Activated naive CD8-positive, alpha-beta T cell treated with anti-CD3 and anti-CD28 coated beads, Interleukin-2, amount 50 U/mL, for 24 hours (primary cell): ENCODE measurements at regions not wholly inside any gene's neighbourhood (a gene's known extent, or its start where the extent isn't known, plus 50 kb on each side); places are given as distances from the start of the nearest gene placed in this dataset.

Source experiments
- ATAC-seq: fragments of 150-1000 bp; cut with Tn5 transposase; one replicate; pipeline ENCODE4 v1.10.0; 2021
- DNase-seq: peaks from one replicate; pipeline ENCODE4 v3.0.0; 2021
- H3K27ac Mint-ChIP-seq: one replicate; pipeline ENCODE4 v1.8.0; 2021; ENCODE audit warnings: mild to moderate bottlenecking, mixed read lengths
- H3K27me3 Mint-ChIP-seq: one replicate; pipeline ENCODE4 v1.8.0; 2021; ENCODE audit warnings: mixed read lengths
- H3K36me3 Mint-ChIP-seq: one replicate; pipeline ENCODE4 v1.8.0; 2021; ENCODE audit warnings: low read depth, mixed read lengths
- H3K4me1 Mint-ChIP-seq: one replicate; pipeline ENCODE4 v1.8.0; 2021; ENCODE audit warnings: mixed read lengths
- H3K4me3 Mint-ChIP-seq: one replicate; pipeline ENCODE4 v1.8.0; 2021; ENCODE audit warnings: mild to moderate bottlenecking, moderate library complexity, mixed read lengths
- H3K9me3 Mint-ChIP-seq: one replicate; pipeline ENCODE4 v1.8.0; 2021; ENCODE audit warnings: mixed read lengths

GRCh38 chr3:24033818-24034217, 88.7 kb downstream of the NR1D2 start:
- Mint-ChIP-seq H3K9me3 (peaks cover 7% of the 10 kb centered on the region), H3K36me3 (no peaks in the 10 kb centered on the region), H3K4me1 (no peaks in the 10 kb centered on the region), H3K4me3 (no peak overlapping the region), H3K27ac (no peak overlapping the region), H3K27me3 (no peaks in the 10 kb centered on the region)
- DNase-seq: no peak
- no peak for ATAC-seq

DNA sequence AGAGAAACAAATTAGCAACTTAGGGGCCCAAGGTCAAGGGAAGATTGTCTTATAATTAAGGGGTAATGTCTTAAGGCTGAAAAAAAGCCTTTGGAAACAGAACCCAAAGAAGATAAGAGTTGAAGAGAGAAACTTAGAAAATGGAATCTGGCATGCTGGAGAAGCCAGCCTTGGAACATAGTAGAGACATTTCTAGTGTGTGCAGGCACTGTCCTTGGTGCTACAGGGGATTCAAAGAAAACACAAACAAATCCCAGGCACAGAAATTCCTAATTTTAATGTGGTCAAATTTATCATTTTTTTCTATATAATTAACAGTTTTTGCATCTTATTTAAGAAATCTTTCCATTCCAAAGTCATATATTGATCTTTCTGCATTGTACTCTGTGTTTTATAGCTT, 89.4 kb downstream of the NR1D2 start:
- no peak overlapping the region for H3K27ac Mint-ChIP-seq
- no peaks in the 10 kb centered on the region for H3K4me1 Mint-ChIP-seq
- peaks cover 7% of the 10 kb centered on the region for H3K9me3 Mint-ChIP-seq
- no peak for ATAC-seq
- H3K27me3 Mint-ChIP-seq: no peaks in the 10 kb centered on the region
- H3K36me3 Mint-ChIP-seq: no peaks in the 10 kb centered on the region
- no peak overlapping the region for H3K4me3 Mint-ChIP-seq
- DNase-seq: no peak

DNA sequence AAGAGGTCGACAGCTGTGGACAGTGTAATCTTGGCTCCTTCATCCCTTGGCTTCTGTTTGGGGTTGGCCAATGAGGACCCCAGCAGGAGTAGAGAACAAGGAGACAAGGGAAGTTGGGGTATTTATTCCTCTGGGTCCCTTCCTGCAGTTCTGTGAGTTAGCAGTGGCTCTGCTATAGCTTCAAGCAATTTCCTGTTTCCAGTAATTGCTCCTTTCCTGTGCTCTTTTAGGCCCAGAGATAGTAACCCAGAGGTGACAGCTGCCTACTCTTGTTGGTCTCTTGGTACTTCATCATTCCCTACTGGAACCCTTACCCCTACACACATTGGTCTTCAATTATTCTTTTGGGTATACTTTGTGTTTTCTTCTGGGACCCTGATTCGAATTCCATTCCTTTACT, 92.9 kb downstream of the NR1D2 start:
- Mint-ChIP-seq H3K4me1 (no peaks in the 10 kb centered on the region), H3K27me3 (no peaks in the 10 kb centered on the region), H3K27ac (no peak overlapping the region), H3K36me3 (no peaks in the 10 kb centered on the region), H3K4me3 (no peak overlapping the region), H3K9me3 (peaks cover 7% of the 10 kb centered on the region)
- no peak for ATAC-seq
- DNase-seq: no peak

DNA sequence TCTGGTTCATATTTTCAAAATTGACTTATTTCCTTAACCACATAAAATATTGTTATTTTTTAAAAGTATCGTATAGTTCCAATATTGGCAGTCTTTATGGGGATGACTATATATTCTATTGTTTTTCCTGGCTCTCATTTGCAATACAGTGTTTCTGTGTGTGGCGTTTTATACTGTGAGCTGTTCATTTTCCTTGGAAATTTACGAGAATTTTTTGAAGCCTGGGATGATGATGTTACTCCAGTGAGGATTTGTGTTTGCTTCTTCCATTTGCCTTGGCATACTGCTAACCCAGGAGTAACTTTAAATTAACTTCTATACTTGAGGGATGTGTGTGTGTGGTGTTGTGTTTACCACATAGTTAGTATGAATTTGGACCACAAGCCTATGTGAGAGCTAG, 95.2 kb downstream of the NR1D2 start:
- Mint-ChIP-seq H3K36me3 (no peaks in the 10 kb centered on the region), H3K4me1 (no peaks in the 10 kb centered on the region), H3K9me3 (no peaks in the 10 kb centered on the region), H3K27me3 (peaks cover 2% of the 10 kb centered on the region), H3K4me3 (no peak overlapping the region), H3K27ac (no peak overlapping the region)
- DNase-seq: no peak
- no peak for ATAC-seq

DNA sequence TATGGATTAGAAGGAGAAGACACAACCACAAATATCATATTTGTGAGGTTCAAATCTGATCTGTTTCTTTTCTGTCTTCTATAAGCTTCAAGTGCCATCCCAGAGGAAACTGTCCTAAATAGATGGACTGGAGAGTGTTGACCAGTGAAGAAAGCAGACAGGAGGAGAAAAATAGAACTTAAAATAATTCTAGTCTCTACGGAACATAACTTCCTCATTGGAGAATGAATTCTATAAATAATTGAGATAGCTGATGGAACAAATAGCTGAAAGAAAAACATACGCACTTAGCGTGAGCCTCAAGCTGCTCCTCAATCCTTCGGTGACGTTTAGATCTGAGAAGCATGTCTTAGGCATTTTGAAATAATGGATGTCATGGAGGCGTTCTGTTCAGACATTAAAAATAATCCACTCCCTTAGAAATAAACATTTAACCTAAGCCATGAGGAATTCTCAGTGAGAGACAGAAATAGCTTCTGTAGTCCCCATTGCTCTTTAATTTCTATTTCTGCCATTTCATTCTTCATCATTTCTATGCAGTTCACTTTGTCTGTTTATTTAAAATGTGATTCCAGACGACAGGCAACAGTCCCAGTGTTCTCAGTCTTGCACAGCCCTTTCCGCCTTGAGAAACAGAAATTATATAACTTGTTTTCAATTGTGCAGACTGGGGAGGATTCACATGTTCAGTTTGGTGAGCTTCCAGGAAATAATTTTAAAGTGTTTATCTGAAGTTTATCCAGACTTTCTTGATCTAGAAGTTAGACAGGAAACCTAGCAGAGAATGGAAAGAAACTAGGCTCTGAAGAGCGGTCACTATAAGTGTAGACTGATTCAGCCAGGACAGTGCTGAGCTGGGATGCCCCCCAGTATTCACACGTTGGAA, 97.3 kb downstream of the NR1D2 start:
- Mint-ChIP-seq H3K27ac (no peak overlapping the region), H3K36me3 (no peaks in the 10 kb centered on the region), H3K4me3 (no peak overlapping the region), H3K27me3 (peaks cover 7% of the 10 kb centered on the region), H3K9me3 (no peaks in the 10 kb centered on the region), H3K4me1 (peaks cover under 1% of the 10 kb centered on the region)
- ATAC-seq: no peak
- no peak for DNase-seq

GRCh38 chr3:24043168-24043567, 98.1 kb downstream of the NR1D2 start:
- Mint-ChIP-seq H3K27ac (no peak overlapping the region), H3K36me3 (no peaks in the 10 kb centered on the region), H3K9me3 (no peaks in the 10 kb centered on the region), H3K27me3 (peaks cover 9% of the 10 kb centered on the region), H3K4me3 (no peak overlapping the region), H3K4me1 (peaks cover 8% of the 10 kb centered on the region)
- DNase-seq (no peak), ATAC-seq (no peak)

GRCh38 chr3:24043985-24044384, 98.9 kb downstream of the NR1D2 start:
- peaks cover 9% of the 10 kb centered on the region for H3K27me3 Mint-ChIP-seq
- peaks cover 11% of the 10 kb centered on the region for H3K4me1 Mint-ChIP-seq
- H3K36me3 Mint-ChIP-seq: no peaks in the 10 kb centered on the region
- H3K9me3 Mint-ChIP-seq: no peaks in the 10 kb centered on the region
- DNase-seq (no peak), ATAC-seq (no peak)
- no peak overlapping the region for H3K27ac Mint-ChIP-seq
- no peak overlapping the region for H3K4me3 Mint-ChIP-seq

DNA sequence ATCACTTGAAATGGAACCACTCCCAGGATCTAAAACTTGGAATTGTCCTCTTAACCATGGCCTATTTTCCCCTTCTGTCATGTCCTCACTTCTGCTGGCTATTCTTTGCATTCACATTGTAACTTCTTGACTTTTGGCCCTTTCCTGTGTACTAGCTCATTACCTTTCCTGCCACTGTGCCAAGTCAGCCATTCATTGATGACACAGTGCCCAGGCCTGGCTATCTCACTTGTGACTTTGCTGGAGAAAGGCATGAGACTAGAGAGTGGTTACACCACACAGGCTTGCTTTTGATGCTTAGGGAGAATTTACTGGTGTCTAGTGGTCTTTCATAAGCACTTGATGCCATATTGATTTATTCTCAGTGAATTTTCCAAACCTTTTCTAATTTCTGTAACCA, 101.1 kb downstream of the NR1D2 start:
- H3K27ac Mint-ChIP-seq: no peak overlapping the region
- H3K4me3 Mint-ChIP-seq: no peak overlapping the region
- H3K27me3 Mint-ChIP-seq: peaks cover 9% of the 10 kb centered on the region
- H3K4me1 Mint-ChIP-seq: peaks cover 11% of the 10 kb centered on the region
- no peaks in the 10 kb centered on the region for H3K36me3 Mint-ChIP-seq
- ATAC-seq (no peak), DNase-seq (no peak)
- H3K9me3 Mint-ChIP-seq: no peaks in the 10 kb centered on the region

DNA sequence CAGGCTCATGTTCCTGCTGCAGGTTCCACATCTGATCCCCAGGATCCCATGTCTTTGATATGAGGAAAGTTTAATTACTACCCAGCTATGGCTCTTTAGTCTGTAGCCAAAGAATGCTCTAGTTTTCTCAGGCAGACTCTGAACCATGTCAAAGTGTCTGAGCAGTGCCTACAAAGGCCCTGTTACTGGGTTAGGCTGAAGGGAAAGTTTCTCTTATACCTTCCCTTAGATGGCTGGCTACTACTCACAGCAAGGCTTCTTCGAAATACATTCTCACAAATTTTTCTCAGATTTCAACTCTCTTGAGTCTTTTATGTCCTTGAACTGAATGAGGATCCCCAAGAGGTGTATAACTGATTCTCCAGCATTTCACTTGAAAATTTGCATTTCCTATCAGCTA, 102.4 kb downstream of the NR1D2 start:
- ATAC-seq: peak; percentile 5

DNA sequence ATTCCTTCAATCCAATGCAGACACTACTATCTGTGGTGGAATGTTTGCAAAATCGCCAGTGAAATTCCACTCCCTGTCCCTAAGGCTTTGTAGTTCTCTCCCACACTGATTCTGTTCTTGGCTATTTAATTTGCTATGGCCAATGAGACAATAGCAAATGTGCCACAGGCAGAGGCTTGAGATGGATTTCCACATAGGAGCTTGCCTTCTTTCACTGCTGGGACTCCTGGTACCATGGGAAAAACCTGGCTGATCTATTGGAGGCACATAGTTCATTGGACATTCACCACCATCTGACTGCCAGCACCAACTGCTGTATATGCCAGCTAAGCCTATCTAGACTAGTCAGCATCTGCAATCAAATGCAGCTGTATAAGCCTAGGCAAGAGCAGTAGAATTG, 103.8 kb downstream of the NR1D2 start:
- no peaks in the 10 kb centered on the region for H3K9me3 Mint-ChIP-seq
- ATAC-seq (no peak), DNase-seq (no peak)
- H3K4me3 Mint-ChIP-seq: no peak overlapping the region
- H3K27ac Mint-ChIP-seq: no peak overlapping the region
- no peaks in the 10 kb centered on the region for H3K36me3 Mint-ChIP-seq
- peaks cover 9% of the 10 kb centered on the region for H3K27me3 Mint-ChIP-seq
- H3K4me1 Mint-ChIP-seq: peaks cover 11% of the 10 kb centered on the region

More for the DNA sequence above, 102.4 kb downstream of the NR1D2 start:
- Mint-ChIP-seq H3K4me1 (peaks cover 11% of the 10 kb centered on the region), H3K4me3 (no peak overlapping the region), H3K9me3 (no peaks in the 10 kb centered on the region), H3K27ac (no peak overlapping the region), H3K27me3 (peaks cover 9% of the 10 kb centered on the region), H3K36me3 (no peaks in the 10 kb centered on the region)
- DNase-seq: no peak

DNA sequence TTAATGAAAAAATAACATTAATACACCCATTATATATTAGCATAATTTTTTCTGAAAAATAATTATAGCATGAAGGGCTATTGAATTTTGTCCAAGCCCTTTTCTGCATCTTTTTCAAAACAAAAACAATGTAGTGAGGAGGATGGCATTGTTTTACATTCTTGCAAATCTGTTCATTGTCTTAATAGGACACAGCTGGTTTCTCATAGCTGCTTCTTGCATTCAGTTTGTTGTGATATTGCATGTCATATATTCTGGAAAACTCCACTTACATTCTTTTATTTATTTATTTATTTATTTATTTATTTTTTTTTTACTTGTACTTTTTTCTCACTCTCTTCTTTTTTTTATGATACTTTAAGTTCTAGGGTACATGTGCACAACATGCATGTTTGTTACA, 107.4 kb downstream of the NR1D2 start:
- no peaks in the 10 kb centered on the region for H3K9me3 Mint-ChIP-seq
- no peaks in the 10 kb centered on the region for H3K36me3 Mint-ChIP-seq
- H3K27ac Mint-ChIP-seq: no peak overlapping the region
- DNase-seq (no peak), ATAC-seq (no peak)
- H3K27me3 Mint-ChIP-seq: peaks cover 8% of the 10 kb centered on the region
- no peak overlapping the region for H3K4me3 Mint-ChIP-seq
- peaks cover 10% of the 10 kb centered on the region for H3K4me1 Mint-ChIP-seq

- Mint-ChIP-seq H3K27me3 (peaks cover 11% of the 10 kb centered on the region), H3K4me3 (no peak overlapping the region), H3K4me1 (no peaks in the 10 kb centered on the region), H3K9me3 (no peaks in the 10 kb centered on the region), H3K36me3 (no peaks in the 10 kb centered on the region), H3K27ac (no peak overlapping the region)
- DNase-seq: no peak
- ATAC-seq: no peak
These were observed 114.0 kb downstream of the NR1D2 start for GRCh38 chr3:24058940-24059705.

- DNase-seq: no peak
- no peaks in the 10 kb centered on the region for H3K9me3 Mint-ChIP-seq
- H3K4me3 Mint-ChIP-seq: no peak overlapping the region
- no peaks in the 10 kb centered on the region for H3K36me3 Mint-ChIP-seq
- H3K27ac Mint-ChIP-seq: no peak overlapping the region
- no peaks in the 10 kb centered on the region for H3K4me1 Mint-ChIP-seq
- no peak for ATAC-seq
- H3K27me3 Mint-ChIP-seq: peaks cover 11% of the 10 kb centered on the region
These were observed 115.0 kb downstream of the NR1D2 start for GRCh38 chr3:24060055-24060454.

DNA sequence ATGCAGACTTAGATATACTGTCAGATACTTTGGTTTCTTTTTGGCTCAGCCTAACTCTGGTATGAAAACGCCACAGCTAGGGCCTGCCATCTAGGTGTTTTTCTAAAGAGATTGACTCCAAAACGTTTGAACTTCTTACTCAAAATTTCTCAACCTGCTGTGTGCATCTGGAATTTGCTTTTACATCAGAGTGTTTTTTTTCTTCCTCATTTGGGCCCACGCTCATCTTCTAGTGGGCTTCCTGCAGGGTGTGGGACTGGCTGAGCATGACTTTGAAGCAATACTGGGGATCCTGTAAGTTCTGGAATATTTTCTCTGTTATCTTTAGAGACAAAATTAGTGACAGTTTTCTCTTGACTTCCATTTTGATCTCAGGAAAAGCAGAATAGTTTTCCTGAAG, 117.8 kb downstream of the NR1D2 start:
- Mint-ChIP-seq H3K4me1 (no peaks in the 10 kb centered on the region), H3K36me3 (no peaks in the 10 kb centered on the region), H3K9me3 (no peaks in the 10 kb centered on the region), H3K27me3 (peaks cover 4% of the 10 kb centered on the region), H3K27ac (no peak overlapping the region), H3K4me3 (no peak overlapping the region)
- ATAC-seq (no peak), DNase-seq (no peak)
